ENCODE measurements at regions not wholly inside any gene's neighbourhood (a gene's known extent, or its start where the extent isn't known, plus 50 kb on each side); places are given as distances from the start of the nearest gene placed in this dataset.

DNA sequence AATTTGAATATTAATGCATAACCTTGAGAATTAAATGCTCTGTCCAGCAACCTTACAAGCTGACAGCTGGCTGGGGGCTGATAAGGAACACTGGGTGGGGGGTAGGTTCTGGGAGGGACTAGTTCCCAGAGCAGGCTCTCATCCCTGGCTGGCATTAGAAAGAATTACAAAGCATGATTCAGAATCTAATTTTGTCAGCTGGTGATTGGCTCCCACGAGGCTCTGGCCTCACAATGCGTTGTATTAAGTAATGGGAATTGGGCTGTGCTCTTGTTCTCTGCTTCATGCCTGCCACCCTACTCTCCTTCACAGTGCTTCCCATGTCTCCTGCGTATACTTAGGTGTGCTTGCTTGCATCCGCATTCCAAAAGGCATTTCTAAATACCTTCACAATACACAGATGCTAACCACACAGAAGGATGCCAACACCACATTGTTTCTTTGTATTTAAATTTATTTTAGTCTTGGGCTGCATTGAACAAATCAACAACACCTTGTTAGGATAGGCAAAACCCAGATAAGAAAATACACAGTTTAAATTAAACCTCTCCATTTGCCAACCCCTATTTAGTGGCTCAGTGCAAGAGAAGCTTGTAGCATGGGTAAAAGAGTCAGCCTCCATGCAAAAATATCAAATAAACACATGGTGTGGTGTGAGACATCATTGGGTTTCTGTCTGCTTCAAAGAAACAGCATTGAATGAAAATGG is 434.5 kb upstream of the JAG1 start:
- no peak for DNase-seq
- intact Hi-C loops (cut with micrococcal nuclease), result no loop called here
- H3K9me3 Mint-ChIP-seq, result no peaks in the 10 kb centered on the region
- H3K4me3 Mint-ChIP-seq, result no peak overlapping the region
- no peaks in the 10 kb centered on the region for H3K27me3 Mint-ChIP-seq
- no peak overlapping the region for H3K27ac Mint-ChIP-seq
- no peaks in the 10 kb centered on the region for H3K4me1 Mint-ChIP-seq
- H3K36me3 Mint-ChIP-seq (ENCODE audit: low read depth), result no peaks in the 10 kb centered on the region

GRCh38 chr20:11110535-11110934 is 436.7 kb upstream of the JAG1 start:
- no peak for DNase-seq
- Mint-ChIP-seq H3K4me1 (no peaks in the 10 kb centered on the region), H3K27me3 (no peaks in the 10 kb centered on the region), H3K36me3 (ENCODE audit: low read depth) (no peaks in the 10 kb centered on the region), H3K9me3 (no peaks in the 10 kb centered on the region), H3K4me3 (no peak overlapping the region), H3K27ac (no peak overlapping the region)
- intact Hi-C loops (cut with micrococcal nuclease), result no loop called here

DNA sequence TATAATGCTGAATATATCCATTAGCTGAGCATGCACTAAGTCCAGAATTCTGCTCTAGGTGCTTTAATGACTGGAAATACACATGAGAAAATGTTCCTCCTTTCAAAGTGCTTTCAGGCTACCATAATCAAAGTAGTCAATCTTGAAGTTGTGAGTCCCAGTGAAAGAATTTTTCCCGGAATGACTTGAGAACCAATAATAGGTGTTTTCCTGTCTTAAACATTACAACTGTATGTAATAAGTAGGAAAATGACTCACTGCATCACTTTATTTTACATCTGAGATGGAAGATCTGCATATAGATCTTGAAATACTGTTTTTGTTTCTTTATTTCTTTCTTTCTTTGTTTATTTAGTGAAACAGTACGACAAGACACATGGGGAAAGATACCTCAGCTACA is 437.4 kb upstream of the JAG1 start:
- no peaks in the 10 kb centered on the region for H3K27me3 Mint-ChIP-seq
- intact Hi-C loops (cut with micrococcal nuclease), result no loop called here

GRCh38 chr20:11112832-11113231 is 439.0 kb upstream of the JAG1 start:
- Mint-ChIP-seq H3K4me3 (no peak overlapping the region), H3K27ac (no peak overlapping the region), H3K27me3 (no peaks in the 10 kb centered on the region), H3K36me3 (ENCODE audit: low read depth) (no peaks in the 10 kb centered on the region), H3K4me1 (no peaks in the 10 kb centered on the region), H3K9me3 (no peaks in the 10 kb centered on the region)
- no peak for DNase-seq
- intact Hi-C loops (cut with micrococcal nuclease), result no loop called here

More for the DNA sequence above, 437.4 kb upstream of the JAG1 start:
- H3K4me3 Mint-ChIP-seq, result no peak overlapping the region
- H3K27ac Mint-ChIP-seq, result no peak overlapping the region
- no peaks in the 10 kb centered on the region for H3K36me3 Mint-ChIP-seq (ENCODE audit: low read depth)
- no peaks in the 10 kb centered on the region for H3K4me1 Mint-ChIP-seq
- H3K9me3 Mint-ChIP-seq, result no peaks in the 10 kb centered on the region
- no peak for DNase-seq

- Mint-ChIP-seq H3K27me3 (no peaks in the 10 kb centered on the region), H3K27ac (no peak overlapping the region), H3K9me3 (no peaks in the 10 kb centered on the region), H3K36me3 (ENCODE audit: low read depth) (no peaks in the 10 kb centered on the region), H3K4me1 (no peaks in the 10 kb centered on the region), H3K4me3 (no peak overlapping the region)
- intact Hi-C loops (cut with micrococcal nuclease), result no loop called here
- no peak for DNase-seq
Observed at GRCh38 chr20:11114382-11114781, 440.6 kb upstream of the JAG1 start.

GRCh38 chr20:11117808-11118528 is 444.2 kb upstream of the JAG1 start:
- intact Hi-C loops (cut with micrococcal nuclease), result no loop called here
- Mint-ChIP-seq H3K27ac (no peak overlapping the region), H3K27me3 (no peaks in the 10 kb centered on the region), H3K9me3 (no peaks in the 10 kb centered on the region), H3K4me3 (no peak overlapping the region), H3K4me1 (no peaks in the 10 kb centered on the region), H3K36me3 (ENCODE audit: low read depth) (no peaks in the 10 kb centered on the region)
- DNase-seq, result no peak

- Mint-ChIP-seq H3K4me1 (no peaks in the 10 kb centered on the region), H3K9me3 (no peaks in the 10 kb centered on the region), H3K36me3 (ENCODE audit: low read depth) (no peaks in the 10 kb centered on the region), H3K27ac (no peak overlapping the region), H3K4me3 (no peak overlapping the region), H3K27me3 (no peaks in the 10 kb centered on the region)
- DNase-seq, result no peak
- intact Hi-C loops (cut with micrococcal nuclease), result no loop called here
Observed at GRCh38 chr20:11118802-11119380, 445.1 kb upstream of the JAG1 start.

DNA sequence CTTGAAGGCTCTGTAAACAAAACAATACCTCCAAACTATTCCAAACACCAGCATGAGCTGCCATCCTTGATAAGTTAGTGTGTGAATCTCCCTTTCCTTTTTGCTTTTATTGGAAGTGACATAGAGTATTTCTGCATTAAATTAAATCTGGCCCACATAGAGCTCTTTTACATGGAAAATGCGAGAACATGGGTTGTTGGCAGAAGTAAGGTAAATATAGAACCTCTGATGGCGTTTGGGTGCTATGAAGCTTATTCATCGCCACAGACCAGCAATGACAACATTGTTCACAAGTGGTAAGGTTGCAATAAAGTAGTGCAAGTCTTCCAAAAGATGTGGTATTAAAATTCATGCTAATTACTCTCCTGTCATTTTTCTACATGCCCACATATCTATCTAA is 445.8 kb upstream of the JAG1 start:
- Mint-ChIP-seq H3K4me1 (no peaks in the 10 kb centered on the region), H3K36me3 (ENCODE audit: low read depth) (no peaks in the 10 kb centered on the region), H3K27ac (no peak overlapping the region), H3K4me3 (no peak overlapping the region), H3K9me3 (no peaks in the 10 kb centered on the region), H3K27me3 (no peaks in the 10 kb centered on the region)
- intact Hi-C loops (cut with micrococcal nuclease), result no loop called here
- no peak for DNase-seq

- no peaks in the 10 kb centered on the region for H3K27me3 Mint-ChIP-seq
- DNase-seq, result no peak
- intact Hi-C loops (cut with micrococcal nuclease), result no loop called here
- H3K36me3 Mint-ChIP-seq (ENCODE audit: low read depth), result no peaks in the 10 kb centered on the region
- no peaks in the 10 kb centered on the region for H3K4me1 Mint-ChIP-seq
- no peak overlapping the region for H3K27ac Mint-ChIP-seq
- no peak overlapping the region for H3K4me3 Mint-ChIP-seq
- H3K9me3 Mint-ChIP-seq, result no peaks in the 10 kb centered on the region
Observed at GRCh38 chr20:11120431-11120830, 446.6 kb upstream of the JAG1 start.

DNA sequence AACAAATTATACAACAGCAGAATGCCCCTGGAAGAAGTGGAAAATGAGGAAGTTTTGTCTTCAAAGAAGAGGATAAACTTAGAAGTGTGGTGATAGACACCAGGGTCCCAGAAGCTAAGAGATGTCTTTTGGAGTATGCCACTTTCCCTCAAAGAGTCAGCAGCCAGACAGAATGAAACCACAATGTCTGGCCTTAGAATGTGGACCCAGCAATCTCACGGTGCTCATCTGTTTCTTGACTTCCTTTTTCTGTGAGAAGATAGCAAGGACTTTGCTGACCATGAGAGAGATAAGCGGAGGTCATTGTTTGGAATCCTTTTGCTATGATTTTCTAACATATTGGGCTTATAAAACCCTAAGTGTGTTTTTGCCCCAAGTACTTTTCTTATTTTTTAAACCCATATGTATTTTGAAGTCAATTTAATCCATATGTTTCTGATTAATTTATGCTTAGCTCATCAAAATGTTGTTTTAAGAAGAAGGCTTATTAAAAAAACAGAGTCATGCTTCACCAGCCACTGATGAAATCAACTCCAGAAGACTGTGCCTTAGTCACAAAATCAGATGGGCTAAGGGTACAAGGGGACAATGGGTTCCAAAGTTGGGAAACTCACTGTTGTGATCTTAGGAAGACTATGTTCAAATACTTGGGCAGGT is 451.2 kb upstream of the JAG1 start:
- Mint-ChIP-seq H3K4me1 (no peaks in the 10 kb centered on the region), H3K27ac (no peak overlapping the region), H3K27me3 (no peaks in the 10 kb centered on the region), H3K4me3 (no peak overlapping the region), H3K36me3 (ENCODE audit: low read depth) (no peaks in the 10 kb centered on the region), H3K9me3 (peaks cover 9% of the 10 kb centered on the region)
- DNase-seq, result no peak
- intact Hi-C loops (cut with micrococcal nuclease), result no loop called here

GRCh38 chr20:11128220-11128718 is 454.5 kb upstream of the JAG1 start:
- no peak for DNase-seq
- intact Hi-C loops (cut with micrococcal nuclease), result no loop called here
- Mint-ChIP-seq H3K4me3 (no peak overlapping the region), H3K9me3 (peaks cover 12% of the 10 kb centered on the region), H3K36me3 (ENCODE audit: low read depth) (no peaks in the 10 kb centered on the region), H3K4me1 (no peaks in the 10 kb centered on the region), H3K27me3 (no peaks in the 10 kb centered on the region), H3K27ac (no peak overlapping the region)

GRCh38 chr20:11128721-11129120 is 454.9 kb upstream of the JAG1 start:
- Mint-ChIP-seq H3K27ac (no peak overlapping the region), H3K27me3 (no peaks in the 10 kb centered on the region), H3K36me3 (ENCODE audit: low read depth) (no peaks in the 10 kb centered on the region), H3K4me3 (no peak overlapping the region), H3K9me3 (peaks cover 12% of the 10 kb centered on the region), H3K4me1 (no peaks in the 10 kb centered on the region)
- no peak for DNase-seq
- intact Hi-C loops (cut with micrococcal nuclease), result no loop called here

DNA sequence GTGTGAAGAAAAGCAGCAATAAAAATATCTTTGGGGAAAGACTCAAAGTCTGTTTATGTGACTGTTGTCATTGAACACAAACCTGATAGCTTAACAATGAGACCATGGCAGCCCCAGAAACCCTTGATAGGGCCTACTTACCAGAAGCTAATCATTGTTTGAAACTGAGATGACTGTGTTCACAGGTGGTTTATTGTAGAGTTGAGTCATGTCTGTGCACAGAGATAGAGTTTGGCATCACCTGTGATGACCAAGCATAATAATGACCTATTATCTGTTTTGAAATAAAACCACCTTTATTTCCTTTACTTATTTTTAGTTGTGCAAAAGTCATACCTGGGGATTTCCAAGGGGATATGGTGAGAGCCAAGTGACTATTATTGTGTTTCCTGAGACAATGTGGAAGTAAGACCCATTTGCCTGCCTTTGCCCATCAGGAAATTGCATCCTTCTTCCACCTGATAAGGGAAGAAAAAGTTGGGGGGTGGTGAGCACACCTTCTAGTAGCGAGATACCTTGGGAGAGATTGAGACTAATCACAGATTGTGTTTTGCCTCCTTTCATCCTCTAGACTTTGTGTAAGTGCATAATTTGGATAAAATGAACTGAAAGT is 456.9 kb upstream of the JAG1 start:
- peaks cover 12% of the 10 kb centered on the region for H3K9me3 Mint-ChIP-seq
- intact Hi-C loops (cut with micrococcal nuclease), result no loop called here
- H3K27ac Mint-ChIP-seq, result no peak overlapping the region
- no peak overlapping the region for H3K4me3 Mint-ChIP-seq
- no peaks in the 10 kb centered on the region for H3K27me3 Mint-ChIP-seq
- no peaks in the 10 kb centered on the region for H3K4me1 Mint-ChIP-seq
- DNase-seq, result no peak
- no peaks in the 10 kb centered on the region for H3K36me3 Mint-ChIP-seq (ENCODE audit: low read depth)
